GM12874 (cell line): ENCODE measurements at regions not wholly inside any gene's neighbourhood (a gene's known extent, or its start where the extent isn't known, plus 50 kb on each side); places are given as distances from the start of the nearest gene placed in this dataset.

ENCODE experiments used
- CTCF ChIP-seq: IDR thresholded peaks from 2 replicates; pipeline ENCODE4 v1.5.1; 2011; ENCODE audit warnings: low read depth, mild to moderate bottlenecking, control low read depth, low read length, moderate library complexity; ENCODE audit not compliant: insufficient read depth

- no peak for TF ChIP-seq CTCF
These were observed 115.3 kb upstream of the TRPC5 start for GRCh38 chrX:112197840-112198239.

- no peak for TF ChIP-seq CTCF
These were observed 108.1 kb upstream of the TRPC5 start for GRCh38 chrX:112190646-112191045.

- TF ChIP-seq CTCF: no peak
These were observed 81.8 kb upstream of the TRPC5 start for GRCh38 chrX:112164420-112164819.

- TF ChIP-seq CTCF: no peak
These were observed 81.3 kb upstream of the TRPC5 start for GRCh38 chrX:112163906-112164305.

- no peak for TF ChIP-seq CTCF
These were observed 65.8 kb upstream of the TRPC5 start for GRCh38 chrX:112148397-112148796.

- TF ChIP-seq CTCF: peak; percentile 44; the same call in 1 of the 2 replicates
These were observed 64.6 kb upstream of the TRPC5 start for GRCh38 chrX:112147206-112147605.

GRCh38 chrX:112137276-112137675 lies 54.7 kb upstream of the TRPC5 start:
- no peak for TF ChIP-seq CTCF
